Endothelial cell (in vitro differentiated cells): ENCODE measurements at regions not wholly inside any gene's neighbourhood (a gene's known extent, or its start where the extent isn't known, plus 50 kb on each side); places are given as distances from the start of the nearest gene placed in this dataset.

Experiments
- DNase-seq: peaks from one replicate; pipeline ENCODE4 v3.0.0; 2021; ENCODE audit warnings: low spot score
- H3K27ac Mint-ChIP-seq: one replicate; pipeline ENCODE4 v1.8.0; 2021; ENCODE audit warnings: mixed read lengths, inconsistent platforms; ENCODE audit not compliant: unreplicated experiment
- H3K27me3 Mint-ChIP-seq: one replicate; pipeline ENCODE4 v1.8.0; 2021; ENCODE audit warnings: mild to moderate bottlenecking, moderate library complexity, mixed read lengths, inconsistent platforms; ENCODE audit not compliant: unreplicated experiment
- H3K36me3 Mint-ChIP-seq: one replicate; pipeline ENCODE4 v1.8.0; 2021; ENCODE audit warnings: mild to moderate bottlenecking, low read depth, mixed read lengths, inconsistent platforms; ENCODE audit not compliant: unreplicated experiment
- H3K4me1 Mint-ChIP-seq: one replicate; pipeline ENCODE4 v1.8.0; 2021; ENCODE audit warnings: mild to moderate bottlenecking, mixed read lengths, inconsistent platforms; ENCODE audit not compliant: unreplicated experiment
- H3K4me3 Mint-ChIP-seq: one replicate; pipeline ENCODE4 v1.8.0; 2021; ENCODE audit warnings: mild to moderate bottlenecking, mixed read lengths, inconsistent platforms; ENCODE audit not compliant: unreplicated experiment
- H3K9me3 Mint-ChIP-seq: one replicate; pipeline ENCODE4 v1.8.0; 2021; ENCODE audit warnings: mixed read lengths, inconsistent platforms; ENCODE audit not compliant: unreplicated experiment
- CTCF ChIP-seq: fragments of 200-600 bp; sonication (generic); IDR thresholded peaks from one replicate; pipeline ENCODE4 v1.5.0; 2021; ENCODE audit warnings: antibody characterized with exemption; ENCODE audit not compliant: unreplicated experiment

GRCh38 chr13:106344342-106344741 is 191.1 kb downstream of the EFNB2 start:
- Mint-ChIP-seq H3K36me3 (no peaks in the 10 kb centered on the region), H3K27me3 (peaks cover 2% of the 10 kb centered on the region), H3K4me3 (no peak overlapping the region), H3K4me1 (peaks cover 8% of the 10 kb centered on the region), H3K27ac (no peak overlapping the region), H3K9me3 (no peaks in the 10 kb centered on the region)
- no peak for TF ChIP-seq CTCF
- no peak for DNase-seq

- no peaks in the 10 kb centered on the region for H3K9me3 Mint-ChIP-seq
- H3K27ac Mint-ChIP-seq, result no peak overlapping the region
- H3K4me3 Mint-ChIP-seq, result no peak overlapping the region
- H3K4me1 Mint-ChIP-seq, result peaks cover 6% of the 10 kb centered on the region
- no peaks in the 10 kb centered on the region for H3K36me3 Mint-ChIP-seq
- no peak for DNase-seq
- no peak for TF ChIP-seq CTCF
- H3K27me3 Mint-ChIP-seq, result peaks cover 2% of the 10 kb centered on the region
These were observed 191.6 kb downstream of the EFNB2 start for GRCh38 chr13:106343836-106344235.

GRCh38 chr13:106340249-106340648 is 195.2 kb downstream of the EFNB2 start:
- no peaks in the 10 kb centered on the region for H3K9me3 Mint-ChIP-seq
- no peak overlapping the region for H3K27ac Mint-ChIP-seq
- no peaks in the 10 kb centered on the region for H3K4me1 Mint-ChIP-seq
- no peaks in the 10 kb centered on the region for H3K36me3 Mint-ChIP-seq
- no peak overlapping the region for H3K4me3 Mint-ChIP-seq
- H3K27me3 Mint-ChIP-seq, result peaks cover 2% of the 10 kb centered on the region
- no peak for TF ChIP-seq CTCF
- no peak for DNase-seq

GRCh38 chr13:106337096-106337850 is 198.2 kb downstream of the EFNB2 start:
- Mint-ChIP-seq H3K9me3 (no peaks in the 10 kb centered on the region), H3K4me3 (no peak overlapping the region), H3K27ac (no peak overlapping the region), H3K36me3 (no peaks in the 10 kb centered on the region), H3K4me1 (no peaks in the 10 kb centered on the region), H3K27me3 (peaks cover 2% of the 10 kb centered on the region)
- TF ChIP-seq CTCF, result no peak
- no peak for DNase-seq

GRCh38 chr13:106336668-106337067 is 198.8 kb downstream of the EFNB2 start:
- no peaks in the 10 kb centered on the region for H3K36me3 Mint-ChIP-seq
- no peak overlapping the region for H3K27ac Mint-ChIP-seq
- peaks cover 2% of the 10 kb centered on the region for H3K27me3 Mint-ChIP-seq
- no peak for TF ChIP-seq CTCF
- no peak overlapping the region for H3K4me3 Mint-ChIP-seq
- no peaks in the 10 kb centered on the region for H3K4me1 Mint-ChIP-seq
- H3K9me3 Mint-ChIP-seq, result no peaks in the 10 kb centered on the region
- DNase-seq, result no peak
